GM19240 (cell line): ENCODE measurements at regions not wholly inside any gene's neighbourhood (a gene's known extent, or its start where the extent isn't known, plus 50 kb on each side); places are given as distances from the start of the nearest gene placed in this dataset.
A peak's percentile ranks its signal among the peaks of the same experiment; 100 is the strongest.
"Not testable (repeated sequence)": the region's sequence is repeated elsewhere in the genome, so short reads cannot be mapped to it uniquely, and the experiment has no call there.

Source experiments
- DNase-seq: peaks from one replicate; pipeline ENCODE4 v3.0.0; 2011; ENCODE audit warnings: low spot score; ENCODE audit not compliant: insufficient read length

DNA sequence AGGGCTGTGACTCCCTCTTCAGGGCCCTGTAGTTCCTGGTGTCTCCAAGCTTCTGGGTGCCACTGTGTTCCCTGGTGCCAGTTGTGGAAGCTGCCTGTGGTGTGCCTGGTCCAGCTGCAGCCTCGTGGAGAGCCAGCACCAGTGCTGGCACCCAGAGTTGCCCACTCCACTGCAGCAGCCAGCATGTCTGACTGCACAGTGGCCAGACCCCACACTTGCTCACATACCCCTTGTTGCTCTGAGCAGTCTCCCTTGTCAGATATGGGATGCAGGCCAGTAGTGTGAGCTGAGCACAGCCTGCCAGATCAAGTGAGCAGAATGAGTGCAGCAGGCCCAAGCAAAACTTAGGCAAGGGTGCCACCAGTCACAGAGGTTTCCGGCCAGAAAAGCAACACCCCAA is 108.6 kb downstream of the ZMAT1 start:
- no peak for DNase-seq

DNA sequence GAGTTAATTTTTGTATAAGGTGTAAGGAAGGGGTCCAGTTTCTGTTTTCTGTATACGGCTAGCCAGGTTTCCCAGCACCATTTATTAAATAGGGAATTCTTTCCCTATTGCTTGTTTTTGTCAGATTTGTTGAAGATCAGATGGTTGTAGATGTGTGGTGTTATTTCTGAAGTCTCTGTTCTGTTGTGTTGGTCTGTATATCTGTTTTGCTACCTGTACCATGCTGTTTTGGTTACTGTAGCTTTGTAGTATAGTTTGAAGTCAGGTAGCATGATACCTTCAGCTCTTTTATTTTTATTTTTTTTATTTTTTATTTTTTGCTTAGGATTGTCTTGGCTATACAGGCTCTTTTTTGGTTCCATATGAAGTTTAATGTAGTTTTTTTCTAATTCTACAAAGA is 114.1 kb downstream of the ZMAT1 start:
- DNase-seq, result not testable (repeated sequence)

DNA sequence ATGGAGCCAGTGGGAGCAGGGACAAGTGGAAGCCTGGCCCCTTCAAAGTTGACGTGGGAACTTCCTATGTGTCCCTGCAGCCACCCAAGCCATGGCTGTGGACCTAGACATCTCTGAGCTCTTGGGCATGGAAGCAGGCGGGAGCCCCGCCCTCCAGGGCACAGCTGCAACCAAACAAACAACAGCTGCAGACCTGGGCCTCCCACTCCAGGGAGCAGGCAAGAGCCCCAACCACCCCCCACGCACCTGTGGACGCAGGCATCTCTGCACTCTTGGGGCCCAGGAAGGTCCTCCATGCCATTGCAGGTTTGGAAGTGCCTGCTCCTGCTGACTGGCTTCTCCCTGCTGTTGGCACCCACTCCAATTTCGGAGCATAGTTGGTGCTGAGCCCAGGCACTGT is 118.6 kb downstream of the ZMAT1 start:
- DNase-seq, result no peak

DNA sequence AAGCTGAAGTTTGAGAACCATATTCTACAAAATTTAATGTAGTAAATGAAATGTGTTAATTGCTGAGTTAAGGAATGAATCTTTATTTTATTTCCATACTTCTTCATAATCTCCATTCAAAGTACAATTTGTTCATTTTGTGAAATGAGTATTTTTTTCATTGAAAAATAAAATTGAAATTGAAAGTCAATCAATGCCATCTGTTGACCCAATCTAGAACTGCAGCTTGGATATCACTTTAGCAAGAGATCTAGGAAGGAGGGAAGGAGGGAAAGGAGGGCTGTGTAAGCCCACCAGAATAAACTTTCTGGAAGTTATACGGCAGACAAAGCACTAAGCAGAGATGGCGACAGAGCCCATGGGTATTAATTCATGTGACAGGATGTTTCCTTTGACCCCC is 128.4 kb downstream of the ZMAT1 start:
- DNase-seq, result no peak

- DNase-seq, result peak; percentile 23
Observed at GRCh38 chrX:101799387-101799786, 132.4 kb downstream of the ZMAT1 start.

- DNase-seq, result no peak
Observed at GRCh38 chrX:101787934-101788333, 128.3 kb upstream of the ARMCX2 start.

GRCh38 chrX:101785142-101785541 is 125.5 kb upstream of the ARMCX2 start:
- DNase-seq, result no peak

DNA sequence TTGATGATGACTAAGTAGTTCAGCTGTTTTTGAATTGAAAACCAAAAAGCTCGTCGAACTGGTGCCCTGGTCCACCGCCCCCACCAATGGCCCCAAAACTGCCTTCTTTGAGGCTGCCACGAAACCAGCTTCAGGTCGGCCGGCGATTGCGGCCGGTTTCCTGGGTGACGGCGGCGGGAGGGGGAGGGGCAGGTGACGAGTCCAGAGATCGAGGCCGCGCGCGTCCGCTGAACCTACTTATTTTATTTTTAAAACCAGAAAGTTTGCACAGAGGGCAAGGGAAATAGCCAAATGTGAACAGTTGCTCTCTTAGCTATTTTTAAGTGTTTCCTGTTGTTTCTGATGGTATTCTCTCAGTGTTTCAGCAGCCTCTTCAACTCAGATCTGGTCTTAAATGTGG is 120.8 kb upstream of the ARMCX2 start:
- DNase-seq, result not testable (repeated sequence)

DNA sequence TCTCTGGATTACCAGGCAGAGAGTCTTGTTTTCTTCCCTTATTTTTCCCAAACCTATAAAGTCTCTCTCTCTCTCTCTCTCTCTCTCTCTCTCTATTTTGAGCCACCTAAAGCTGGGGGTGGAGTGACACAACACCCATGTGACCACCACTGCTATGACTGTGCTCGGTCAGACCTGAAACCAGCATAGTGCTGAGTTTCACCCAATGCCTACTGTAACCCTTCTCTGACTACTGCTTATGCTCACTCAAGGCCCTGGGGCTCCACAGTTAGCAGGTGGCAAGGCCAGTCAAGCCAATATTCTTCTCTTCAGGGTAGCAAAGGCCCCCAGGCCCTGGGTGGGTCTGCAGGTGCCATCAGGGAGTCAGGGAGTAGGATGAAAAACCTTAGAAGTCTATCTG is 114.7 kb upstream of the ARMCX2 start:
- no peak for DNase-seq

DNA sequence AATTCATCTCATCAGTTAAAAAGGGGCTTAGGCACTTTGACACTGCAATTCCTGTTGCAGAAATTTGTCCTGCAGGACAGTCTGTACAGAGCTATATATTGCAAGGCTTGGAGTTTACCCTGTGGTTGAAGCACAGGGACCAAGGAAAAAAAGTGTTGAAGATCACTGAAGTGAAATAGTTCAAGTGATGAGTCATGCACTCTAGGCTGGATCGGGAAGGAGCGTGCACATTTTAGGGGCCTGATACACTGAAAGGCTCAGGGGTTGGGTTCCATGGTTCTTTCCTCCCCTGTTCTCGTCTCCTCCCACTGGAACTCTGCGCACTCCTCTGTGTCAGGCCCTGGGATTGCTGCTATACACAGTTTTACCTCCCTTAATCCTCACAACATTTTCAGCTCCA is 104.9 kb upstream of the ARMCX2 start:
- DNase-seq, result no peak

DNA sequence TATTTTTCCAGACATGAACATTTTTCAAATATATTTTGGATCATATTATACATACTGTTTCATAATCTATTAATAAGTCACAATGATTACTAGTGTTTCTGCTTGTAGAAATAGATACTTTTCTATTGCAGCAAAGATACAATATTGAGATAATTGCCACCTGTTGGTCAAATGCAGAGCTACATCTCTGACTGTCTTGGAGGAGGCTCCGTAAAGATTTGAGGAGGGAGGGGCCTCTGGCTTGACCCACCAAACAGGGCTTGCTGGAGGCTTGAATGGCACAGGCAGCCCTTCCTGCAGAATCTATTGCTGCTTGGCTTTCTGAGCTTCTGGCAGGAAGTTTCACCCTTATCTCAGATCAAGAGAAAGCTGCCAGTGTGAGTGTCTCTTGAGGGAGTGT is 99.3 kb upstream of the ARMCX2 start:
- DNase-seq, result no peak

GRCh38 chrX:101750744-101751143 is 91.1 kb upstream of the ARMCX2 start:
- no peak for DNase-seq

DNA sequence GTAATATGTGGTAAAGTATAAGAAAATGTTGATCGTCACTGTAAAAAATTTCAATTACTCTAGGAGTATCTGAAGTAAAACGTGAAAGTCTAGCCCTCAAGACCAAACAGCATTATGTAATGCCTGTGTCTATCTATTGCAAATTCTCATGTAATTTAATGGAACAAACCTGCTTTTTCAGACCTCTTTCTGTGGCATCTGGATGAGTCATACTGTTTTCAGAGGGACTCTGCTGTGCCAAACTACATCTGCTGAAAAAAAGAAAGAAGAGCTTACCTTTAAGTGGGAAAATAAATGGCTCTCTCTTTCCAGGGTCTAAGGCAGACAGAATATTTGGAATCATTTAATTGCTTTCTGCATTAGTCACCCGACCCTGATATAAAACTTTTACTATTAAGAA is 89.8 kb upstream of the ARMCX2 start:
- no peak for DNase-seq

GRCh38 chrX:101745046-101745445 is 85.4 kb upstream of the ARMCX2 start:
- no peak for DNase-seq

- no peak for DNase-seq
Observed at GRCh38 chrX:101744085-101744484, 84.4 kb upstream of the ARMCX2 start.

GRCh38 chrX:101740642-101741041 is 81.0 kb upstream of the ARMCX2 start:
- DNase-seq, result no peak

GRCh38 chrX:101738867-101739266 is 79.2 kb upstream of the ARMCX2 start:
- DNase-seq, result not testable (repeated sequence)

DNA sequence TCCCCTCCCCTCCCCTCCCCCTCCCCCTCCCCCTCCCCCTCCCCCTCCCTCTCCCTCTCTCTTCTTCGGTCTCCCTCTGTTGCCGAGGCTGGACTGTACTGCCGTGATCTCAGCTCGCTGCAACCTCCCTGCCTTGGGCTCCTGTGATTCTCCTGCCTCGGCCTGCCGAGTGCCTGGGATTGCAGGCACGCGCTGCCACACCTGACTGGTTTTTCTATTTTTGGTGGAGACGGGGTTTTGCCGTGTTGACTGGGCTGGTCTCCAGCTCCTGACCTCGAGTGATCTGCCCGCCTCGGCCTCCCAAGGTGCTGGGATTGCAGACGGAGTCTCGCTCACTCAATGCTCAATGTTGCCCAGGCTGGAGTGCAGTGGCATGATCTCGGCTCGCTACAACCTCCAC is 78.8 kb upstream of the ARMCX2 start:
- not testable (repeated sequence) for DNase-seq

DNA sequence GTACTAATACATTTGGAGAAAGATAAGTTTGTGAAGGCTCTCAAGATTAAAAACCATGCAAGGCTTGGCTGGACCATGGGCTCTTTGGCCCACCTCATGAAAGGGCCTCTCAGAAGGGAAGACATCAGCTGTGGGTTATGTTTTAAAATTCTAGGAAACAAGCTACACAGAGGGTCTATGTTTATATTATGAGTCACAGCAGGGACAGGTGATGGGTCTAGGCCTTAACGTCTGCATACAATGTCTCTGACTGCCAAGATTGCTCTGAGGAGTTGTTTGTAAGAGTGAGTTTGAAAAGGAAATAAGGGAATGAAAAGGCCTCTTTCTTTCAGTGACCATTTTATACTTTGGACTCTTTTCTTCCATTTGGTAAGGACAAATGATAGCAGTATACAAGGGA is 77.0 kb upstream of the ARMCX2 start:
- no peak for DNase-seq

- DNase-seq, result no peak
Observed at GRCh38 chrX:101732870-101733269, 73.2 kb upstream of the ARMCX2 start.

DNA sequence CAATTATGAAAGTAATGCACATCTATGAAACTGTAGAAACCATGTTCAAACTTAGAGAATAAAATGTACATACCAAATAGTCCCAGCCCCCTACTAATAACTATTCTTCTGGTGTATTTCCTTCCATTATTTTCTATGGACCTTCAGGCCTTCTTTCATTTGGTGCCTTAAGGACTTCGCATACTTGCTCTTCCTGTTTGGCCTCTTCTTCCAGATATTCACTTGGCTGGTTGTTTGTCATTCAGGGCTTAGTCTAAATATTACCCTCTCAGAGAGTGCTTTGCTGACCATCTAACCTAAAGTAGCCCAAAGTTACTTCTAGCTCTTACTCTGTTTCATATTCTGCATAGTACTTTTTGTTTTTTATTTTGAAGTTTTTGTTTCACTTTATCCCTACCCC is 70.3 kb upstream of the ARMCX2 start:
- DNase-seq, result no peak
